ENCODE measurements at regions not wholly inside any gene's neighbourhood (a gene's known extent, or its start where the extent isn't known, plus 50 kb on each side); places are given as distances from the start of the nearest gene placed in this dataset.

DNA sequence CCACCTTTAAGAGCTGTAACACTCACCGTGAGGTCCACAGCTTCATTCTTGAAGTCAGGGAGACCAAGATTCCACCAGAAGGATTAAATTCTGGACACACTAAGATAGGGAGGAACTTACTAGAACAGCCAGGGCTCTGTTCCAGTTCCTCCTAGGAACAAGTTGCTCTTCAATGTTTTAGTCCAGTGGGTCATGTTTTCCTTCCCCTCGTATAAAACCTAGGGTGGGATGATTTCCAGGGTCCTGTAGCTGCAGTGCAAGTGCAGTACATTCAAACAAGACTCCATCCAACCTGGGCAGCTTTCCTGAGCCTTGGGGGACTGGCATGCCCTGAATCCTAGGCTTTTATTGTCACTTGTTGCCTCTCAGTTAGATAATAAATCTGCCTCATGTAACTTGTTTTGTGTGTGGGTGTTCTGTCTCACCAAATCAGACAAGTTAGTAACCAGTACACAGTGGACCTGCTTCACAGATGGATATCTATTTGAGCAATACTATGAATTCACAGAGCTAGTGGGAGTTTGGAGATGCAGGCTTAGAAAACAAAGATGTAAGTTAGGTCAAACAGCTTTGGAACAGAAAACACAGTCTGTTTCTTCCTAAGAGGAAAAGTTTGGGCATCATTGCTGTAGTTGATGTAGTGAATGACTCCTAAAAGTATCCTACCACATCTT lies 405.6 kb downstream of the GABRG2 start:
- TF ChIP-seq POLR2A (IDR thresholded peaks at IDR 0.05; ENCODE audit: low read depth, low read length) (no peak), CTCF (conservative IDR thresholded peaks at IDR 0.05; ENCODE audit: low read depth, low read length) (no peak), RCOR1 (IDR thresholded peaks at IDR 0.05; ENCODE audit: insufficient replicate concordance, low read length) (no peak), BHLHE40 (IDR thresholded peaks at IDR 0.05; ENCODE audit: low read depth, low read length) (no peak), MXI1 (IDR thresholded peaks at IDR 0.05; ENCODE audit: borderline replicate concordance, low read depth, low read length) (no peak), MAZ (IDR thresholded peaks at IDR 0.05; ENCODE audit: borderline replicate concordance, low read depth, low read length) (no peak), RAD21 (IDR thresholded peaks at IDR 0.05; ENCODE audit: low read length) (no peak), RFX5 (IDR thresholded peaks at IDR 0.05; ENCODE audit: low read depth, low read length) (no peak), SMC3 (IDR thresholded peaks at IDR 0.05; ENCODE audit: low read depth, low read length) (no peak), CEBPB (IDR thresholded peaks at IDR 0.05; ENCODE audit: low read depth, low read length) (no peak), FOS (IDR thresholded peaks at IDR 0.05; ENCODE audit: low read depth, low read length) (no peak), NFE2L2 (IDR thresholded peaks at IDR 0.05; ENCODE audit: low read depth, low read length) (no peak)
- TF ChIP-seq, protein P1, sequence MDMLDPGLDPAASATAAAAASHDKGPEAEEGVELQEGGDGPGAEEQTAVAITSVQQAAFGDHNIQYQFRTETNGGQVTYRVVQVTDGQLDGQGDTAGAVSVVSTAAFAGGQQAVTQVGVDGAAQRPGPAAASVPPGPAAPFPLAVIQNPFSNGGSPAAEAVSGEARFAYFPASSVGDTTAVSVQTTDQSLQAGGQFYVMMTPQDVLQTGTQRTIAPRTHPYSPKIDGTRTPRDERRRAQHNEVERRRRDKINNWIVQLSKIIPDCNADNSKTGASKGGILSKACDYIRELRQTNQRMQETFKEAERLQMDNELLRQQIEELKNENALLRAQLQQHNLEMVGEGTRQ (IDR thresholded peaks at IDR 0.05; ENCODE audit: low read depth, low read length) = no peak

Measured in IMR-90 (cell line).